ENCODE measurements at regions not wholly inside any gene's neighbourhood (a gene's known extent, or its start where the extent isn't known, plus 50 kb on each side); places are given as distances from the start of the nearest gene placed in this dataset.

- no peak overlapping the region for H3K27ac ChIP-seq (ENCODE audit: insufficient read depth, low read length)
- H3K23ac ChIP-seq (ENCODE audit: low read depth, low read length) = no peak overlapping the region
- no peak for TF ChIP-seq RFX5 (IDR thresholded peaks at IDR 0.05; ENCODE audit: low read depth, low read length)
- no peak for TF ChIP-seq CHD1 (IDR thresholded peaks at IDR 0.05; ENCODE audit: low read depth, low read length)
- TF ChIP-seq RCOR1 (IDR thresholded peaks at IDR 0.05; ENCODE audit: insufficient replicate concordance, low read length) = no peak
- no peak for ATAC-seq (ENCODE audit: low read depth)
- no peak overlapping the region for H4K5ac ChIP-seq (ENCODE audit: low read depth, low read length)
- H2AK9ac ChIP-seq (replicated peaks; ENCODE audit: low read depth, low read length, poor library complexity) = no peak overlapping the region
- H3K4me1 ChIP-seq (ENCODE audit: control insufficient read depth, insufficient read depth, low read length) = no peaks in the 10 kb centered on the region
- no peak overlapping the region for H2AFZ ChIP-seq (replicated peaks; ENCODE audit: low read length, poor library complexity)
- no peak overlapping the region for H2BK120ac ChIP-seq (ENCODE audit: low read depth, low read length)
- no peak overlapping the region for H2BK20ac ChIP-seq (ENCODE audit: low read depth, low read length)
- BruUV-seq (replicated peaks) = no TSS peak
- H3K18ac ChIP-seq (ENCODE audit: low read depth, low read length) = no peak overlapping the region
- intact Hi-C loops (cut with micrococcal nuclease) (no loop called here), dilution Hi-C loops (cut with HindIII; ENCODE audit: low sequenced_read_pairs, unreplicated experiment) (no loop called here), in situ Hi-C loops (cut with MboI; ENCODE audit: low sequenced_read_pairs) (no loop called here)
- DNase-seq = no peak
- no peaks in the 10 kb centered on the region for H3K27me3 ChIP-seq (ENCODE audit: control insufficient read depth, insufficient read depth, low read length)
- H3K56ac ChIP-seq (ENCODE audit: extremely low read depth, insufficient read depth, low read length) = no peak overlapping the region
- no peak overlapping the region for H4K91ac ChIP-seq (ENCODE audit: insufficient read depth, low read depth, low read length)
- H3K9me3 ChIP-seq (ENCODE audit: control insufficient read depth, insufficient read depth, low read length) = no peaks in the 10 kb centered on the region
- WGBS, 2 experiments (ENCODE audit: extremely low coverage in 2 of 2, insufficient read length in 1 of 2) = no CpG with 5 or more reads among the region's 1 CpG
- H3K79me1 ChIP-seq (ENCODE audit: low read depth in 1 of 2, low read length in 2 of 2) = no peaks in the 10 kb centered on the region
- no peak overlapping the region for H2AK5ac ChIP-seq (ENCODE audit: low read depth, low read length)
- ChIA-PET POLR2A (ENCODE audit: unreplicated experiment) (no interaction called here), CTCF (no interaction called here)
- no peak overlapping the region for H2BK15ac ChIP-seq (ENCODE audit: low read depth, low read length)
- no peaks in the 10 kb centered on the region for H4K20me1 ChIP-seq (ENCODE audit: insufficient read depth, low read length)
- H3K36me3 ChIP-seq (ENCODE audit: control insufficient read depth, insufficient read depth, low read length) = no peaks in the 10 kb centered on the region
- no peak overlapping the region for H3K4me3 ChIP-seq (ENCODE audit: insufficient read depth, low read depth, low read length)
- H3K4me2 ChIP-seq (ENCODE audit: low read depth, low read length) = no peak overlapping the region
- no peak overlapping the region for H3K4ac ChIP-seq (ENCODE audit: low read depth, low read length)
- no peak overlapping the region for H4K8ac ChIP-seq (ENCODE audit: low read depth in 2 of 2, low read length in 2 of 2)
- no peaks in the 10 kb centered on the region for H3K9me1 ChIP-seq (ENCODE audit: insufficient read depth, low read length)
- no peak overlapping the region for H3K9ac ChIP-seq (ENCODE audit: low read depth, low read length)
- H3K14ac ChIP-seq (replicated peaks; ENCODE audit: low read depth, low read length) = no peak overlapping the region
- H2BK5ac ChIP-seq (ENCODE audit: low read depth, low read length, poor library complexity, severe bottlenecking) = no peak overlapping the region
Measured at GRCh38 chr14:44700694-44701093, 193.6 kb upstream of the FSCB start.

All from IMR-90 (cell line).